Upper lobe of left lung (tissue), 6 donors: ENCODE measurements at regions not wholly inside any gene's neighbourhood (a gene's known extent, or its start where the extent isn't known, plus 50 kb on each side); places are given as distances from the start of the nearest gene placed in this dataset.

Experiments used
- ATAC-seq, 2 donors: fragments of 200-7000 bp; cut with Tn5 transposase; one replicate each; pipeline ENCODE4 v1.9.1; 2022; ENCODE audit warnings: mild to moderate bottlenecking in 2 of 2, moderate library complexity in 2 of 2; ENCODE audit not compliant: low FRiP score in 2 of 2
- DNase-seq, 2 donors: peaks; one replicate each; pipeline ENCODE4 v3.0.0-alpha.2; 2019 to 2020
- H3K27ac ChIP-seq, 4 donors: fragments of 200-600 bp; sonication (generic); one replicate each; pipeline ENCODE4 v1.5.1; 2016 to 2019
- H3K27me3 ChIP-seq, 4 donors: fragments of 200-600 bp; sonication (generic); one replicate each; pipeline ENCODE4 v1.5.1; 2017 to 2019
- H3K36me3 ChIP-seq, 4 donors: fragments of 200-600 bp; sonication (generic); one replicate each; pipeline ENCODE4 v1.5.1; 2016 to 2019
- H3K4me1 ChIP-seq, 4 donors: fragments of 200-600 bp; sonication (generic); one replicate each; pipeline ENCODE4 v1.5.1; 2018 to 2019
- H3K4me3 ChIP-seq, 4 donors: fragments of 200-600 bp; sonication (generic); one replicate each; pipeline ENCODE4 v1.5.1; 2017 to 2019; ENCODE audit warnings: mild to moderate bottlenecking in 2 of 4, moderate library complexity in 1 of 4
- H3K9me3 ChIP-seq, 4 donors: fragments of 200-600 bp; sonication (generic); one replicate each; pipeline ENCODE4 v1.5.1; 2018 to 2019
- EP300 ChIP-seq, 4 donors: sonication (generic); formaldehyde crosslinking; IDR thresholded peaks; one replicate each; pipeline ENCODE4 v1.5.1; 2017; ENCODE audit warnings: antibody characterized with exemption in 4 of 4, control low read depth in 2 of 4
- POLR2A ChIP-seq, 4 donors: fragments of 450-650 bp; IDR thresholded peaks; one replicate each; pipeline ENCODE4 v1.5.1; 2016 to 2017; ENCODE audit warnings: antibody characterized with exemption in 4 of 4, mild to moderate bottlenecking in 2 of 4
- POLR2AphosphoS5 ChIP-seq, 2 donors: sonication (generic); formaldehyde crosslinking; IDR thresholded peaks; one replicate each; pipeline ENCODE4 v1.5.1; 2017; ENCODE audit warnings: antibody characterized with exemption in 2 of 2
- WGBS, 2 donors: methylation state at CpG; one replicate each; pipeline ENCODE4 v1.1.5; 2017 to 2018; 5-methylcytosine and 5-hydroxymethylcytosine counted together
- TF ChIP-seq, protein P1 (sequence below), 6 experiments: fragments of 450-650 bp in 4 of 6; fragments of 200-600 bp in 2 of 6; sonication (generic) in 2 of 6; IDR thresholded peaks; one replicate each; pipeline ENCODE4 v1.5.1; 2016 to 2019; ENCODE audit warnings: antibody characterized with exemption in 6 of 6
- donor health status: DM: no; HTN: no; CAD: no; lungs with moderate emphysema.
- donor health status: DM: no; HTN: yes; CAD: no; lungs with severe emphysema.

DNA sequence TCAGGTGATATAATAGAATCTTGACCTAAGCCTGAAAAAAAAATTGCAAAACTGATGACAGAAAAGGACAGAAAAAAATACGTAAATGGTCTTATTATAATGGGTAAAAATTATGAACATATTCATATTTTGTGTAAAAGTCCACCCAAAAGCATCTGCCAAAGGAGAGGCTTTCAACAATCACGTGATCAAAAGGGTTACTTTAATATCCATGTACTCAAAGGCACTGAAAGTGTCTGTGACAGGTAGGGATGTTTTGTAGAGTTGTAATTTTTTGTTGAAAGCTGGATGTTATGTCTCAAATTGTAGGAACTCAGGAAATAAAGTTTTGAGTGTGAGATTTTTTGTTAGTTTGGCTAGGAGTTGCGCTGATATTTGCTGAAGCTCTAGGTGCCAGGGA lies 144.8 kb upstream of the GALNTL6 start:
- Histone ChIP-seq H3K4me1 (no peaks in the 10 kb centered on the region), H3K9me3 (no peaks in the 10 kb centered on the region), H3K36me3 (no peaks in the 10 kb centered on the region), H3K27ac (no peak overlapping the region), H3K27me3 (no peaks in the 10 kb centered on the region), H3K4me3 (no peak overlapping the region)
- no peak for TF ChIP-seq EP300 (IDR thresholded peaks at IDR 0.05)
- ATAC-seq = no peak
- 81 to 84% methylated on average over 3 of the region's 3 CpGs for WGBS, 2 donors
- DNase-seq = no peak

DNA sequence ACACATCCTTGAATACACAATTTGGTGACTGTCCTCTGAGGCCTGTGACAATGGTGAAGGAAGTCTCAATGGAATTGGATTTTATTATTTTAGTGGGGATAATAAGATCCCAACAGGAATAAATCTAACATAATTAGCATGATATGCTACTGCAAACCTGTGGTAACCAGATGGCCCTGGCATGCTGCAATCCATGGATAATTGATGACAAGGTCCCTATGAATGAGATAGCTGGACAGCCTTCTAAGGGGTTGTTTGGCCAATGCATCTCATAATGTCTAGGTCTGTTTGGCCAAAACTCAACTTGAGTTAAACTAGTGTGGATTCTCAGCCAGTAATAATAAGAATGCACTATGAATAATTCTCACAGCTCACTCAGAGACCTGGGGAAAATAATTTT lies 145.3 kb upstream of the GALNTL6 start:
- Histone ChIP-seq H3K36me3 (no peaks in the 10 kb centered on the region), H3K4me1 (no peaks in the 10 kb centered on the region), H3K27me3 (no peaks in the 10 kb centered on the region), H3K9me3 (no peaks in the 10 kb centered on the region), H3K4me3 (no peak overlapping the region), H3K27ac (no peak overlapping the region)
- DNase-seq = no peak
- ATAC-seq = no peak
- TF ChIP-seq EP300 (IDR thresholded peaks at IDR 0.05) (no peak), POLR2AphosphoS5 (IDR thresholded peaks at IDR 0.05) (no peak), POLR2A (IDR thresholded peaks at IDR 0.05) (no peak)
- TF ChIP-seq, protein P1, sequence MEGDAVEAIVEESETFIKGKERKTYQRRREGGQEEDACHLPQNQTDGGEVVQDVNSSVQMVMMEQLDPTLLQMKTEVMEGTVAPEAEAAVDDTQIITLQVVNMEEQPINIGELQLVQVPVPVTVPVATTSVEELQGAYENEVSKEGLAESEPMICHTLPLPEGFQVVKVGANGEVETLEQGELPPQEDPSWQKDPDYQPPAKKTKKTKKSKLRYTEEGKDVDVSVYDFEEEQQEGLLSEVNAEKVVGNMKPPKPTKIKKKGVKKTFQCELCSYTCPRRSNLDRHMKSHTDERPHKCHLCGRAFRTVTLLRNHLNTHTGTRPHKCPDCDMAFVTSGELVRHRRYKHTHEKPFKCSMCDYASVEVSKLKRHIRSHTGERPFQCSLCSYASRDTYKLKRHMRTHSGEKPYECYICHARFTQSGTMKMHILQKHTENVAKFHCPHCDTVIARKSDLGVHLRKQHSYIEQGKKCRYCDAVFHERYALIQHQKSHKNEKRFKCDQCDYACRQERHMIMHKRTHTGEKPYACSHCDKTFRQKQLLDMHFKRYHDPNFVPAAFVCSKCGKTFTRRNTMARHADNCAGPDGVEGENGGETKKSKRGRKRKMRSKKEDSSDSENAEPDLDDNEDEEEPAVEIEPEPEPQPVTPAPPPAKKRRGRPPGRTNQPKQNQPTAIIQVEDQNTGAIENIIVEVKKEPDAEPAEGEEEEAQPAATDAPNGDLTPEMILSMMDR (IDR thresholded peaks at IDR 0.05) = no peak

DNA sequence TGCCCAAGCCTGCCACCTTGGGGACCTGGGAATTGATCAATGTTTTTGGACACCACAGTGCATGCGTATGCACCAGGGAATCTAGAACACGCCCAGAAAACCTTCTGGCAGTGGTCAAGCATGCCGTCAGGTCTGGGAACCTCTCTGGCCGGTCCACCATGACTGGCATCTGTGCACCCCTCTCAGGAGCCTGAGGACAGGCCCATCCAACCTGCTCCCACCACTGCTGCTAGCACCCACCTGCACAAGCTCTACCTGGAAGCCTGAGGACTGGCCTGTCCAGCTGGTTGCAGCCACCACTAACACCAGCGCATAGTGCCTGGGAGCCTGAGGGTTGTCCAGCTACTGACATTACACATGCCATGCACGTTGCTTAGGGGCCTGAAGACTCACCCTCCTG lies 162.1 kb upstream of the GALNTL6 start:
- 75 to 92% methylated on average over 2 to 6 of the region's 6 CpGs for WGBS, 2 donors
- TF ChIP-seq, protein P1 (IDR thresholded peaks at IDR 0.05) = no peak
- TF ChIP-seq POLR2AphosphoS5 (IDR thresholded peaks at IDR 0.05) = no peak
- no peak for TF ChIP-seq EP300 (IDR thresholded peaks at IDR 0.05)
- TF ChIP-seq POLR2A (IDR thresholded peaks at IDR 0.05) = no peak
- DNase-seq (no peak), ATAC-seq (peak in 1 of 2 donors; percentile 16)
- Histone ChIP-seq H3K9me3 (no peaks in the 10 kb centered on the region), H3K27me3 (no peaks in the 10 kb centered on the region), H3K4me1 (no peaks in the 10 kb centered on the region), H3K27ac (no peak overlapping the region), H3K36me3 (no peaks in the 10 kb centered on the region), H3K4me3 (no peak overlapping the region)

DNA sequence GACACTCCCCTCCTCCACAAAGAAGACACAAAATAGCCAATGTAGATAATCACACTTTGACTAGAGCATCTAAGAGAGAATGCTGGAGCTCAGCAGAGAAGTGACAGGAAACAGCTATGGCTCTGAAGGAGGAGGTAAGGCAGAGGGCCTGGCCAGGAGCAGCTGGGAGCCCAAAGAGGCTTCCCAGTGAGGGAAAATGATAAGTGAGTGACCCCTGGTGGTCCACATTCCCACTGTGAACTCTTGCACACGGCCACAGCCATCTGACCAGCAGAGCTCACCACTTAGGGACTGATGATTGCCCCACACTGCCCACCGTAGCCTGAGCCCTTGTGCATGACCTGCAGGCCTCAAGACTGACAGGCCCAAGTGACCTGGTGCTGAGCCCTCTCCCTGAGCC lies 162.7 kb upstream of the GALNTL6 start:
- H3K4me1 ChIP-seq = no peaks in the 10 kb centered on the region
- no peaks in the 10 kb centered on the region for H3K27me3 ChIP-seq
- no peak for TF ChIP-seq POLR2AphosphoS5 (IDR thresholded peaks at IDR 0.05)
- no peak for TF ChIP-seq POLR2A (IDR thresholded peaks at IDR 0.05)
- no peak for TF ChIP-seq EP300 (IDR thresholded peaks at IDR 0.05)
- TF ChIP-seq, protein P1 (IDR thresholded peaks at IDR 0.05) = no peak
- no peaks in the 10 kb centered on the region for H3K36me3 ChIP-seq
- no peaks in the 10 kb centered on the region for H3K9me3 ChIP-seq
- no peak overlapping the region for H3K4me3 ChIP-seq
- peak in 1 of 2 donors; percentile 53 for ATAC-seq
- 63 to 80% methylated on average over 1 to 2 of the region's 2 CpGs for WGBS, 2 donors
- no peak overlapping the region for H3K27ac ChIP-seq
- DNase-seq = no peak

DNA sequence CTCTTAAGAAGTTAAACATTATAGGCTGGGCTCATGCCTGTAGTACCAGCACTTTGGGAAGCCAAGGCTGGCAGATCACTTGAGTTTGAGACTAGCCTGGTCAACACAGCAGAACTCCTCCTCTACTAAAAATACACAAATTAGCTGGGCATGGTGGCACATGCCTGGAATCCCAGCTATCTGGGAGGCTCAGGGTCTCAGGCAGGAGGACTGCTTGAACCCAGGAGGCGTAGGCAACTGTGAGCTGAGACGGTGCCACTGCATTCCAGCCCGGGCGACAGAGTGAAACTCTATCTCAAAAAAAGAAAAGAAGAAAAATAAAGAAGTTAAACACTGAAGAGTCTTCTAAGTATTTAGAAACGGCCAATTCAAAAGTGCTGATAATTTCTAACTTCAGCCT lies 164.3 kb upstream of the GALNTL6 start:
- TF ChIP-seq, protein P1 (IDR thresholded peaks at IDR 0.05) = no peak
- TF ChIP-seq EP300 (IDR thresholded peaks at IDR 0.05) = no peak
- TF ChIP-seq POLR2AphosphoS5 (IDR thresholded peaks at IDR 0.05) = no peak
- no peak for TF ChIP-seq POLR2A (IDR thresholded peaks at IDR 0.05)
- Histone ChIP-seq H3K4me1 (no peaks in the 10 kb centered on the region), H3K36me3 (no peaks in the 10 kb centered on the region), H3K9me3 (no peaks in the 10 kb centered on the region), H3K4me3 (no peak overlapping the region), H3K27ac (no peak overlapping the region), H3K27me3 (no peaks in the 10 kb centered on the region)
- WGBS, 2 donors = 63 to 72% methylated on average over 5 of the region's 5 CpGs
- ATAC-seq = no peak
- no peak for DNase-seq
